Frontal cortex (tissue), 3 donors: ENCODE measurements at regions not wholly inside any gene's neighbourhood (a gene's known extent, or its start where the extent isn't known, plus 50 kb on each side); places are given as distances from the start of the nearest gene placed in this dataset.

Source experiments
- DNase-seq, 2 donors: peaks; one replicate each; pipeline ENCODE4 v3.0.0; 2012; ENCODE audit warnings: low spot score in 2 of 2
- FAIRE-seq: peaks from 2 replicates; lab custom pipeline; 2012; peaks lifted over from hg19 to GRCh38; lab: Jason Lieb, UNC
- donor health status: control.
- donor health status: control.
- donor health status: control.

- DNase-seq (no peak), FAIRE-seq (no peak)
Observed at GRCh38 chr13:34340534-34340933, 522.6 kb downstream of the RFC3 start.

GRCh38 chr13:34343413-34343940 is 525.5 kb downstream of the RFC3 start:
- FAIRE-seq: no peak
- no peak for DNase-seq

DNA sequence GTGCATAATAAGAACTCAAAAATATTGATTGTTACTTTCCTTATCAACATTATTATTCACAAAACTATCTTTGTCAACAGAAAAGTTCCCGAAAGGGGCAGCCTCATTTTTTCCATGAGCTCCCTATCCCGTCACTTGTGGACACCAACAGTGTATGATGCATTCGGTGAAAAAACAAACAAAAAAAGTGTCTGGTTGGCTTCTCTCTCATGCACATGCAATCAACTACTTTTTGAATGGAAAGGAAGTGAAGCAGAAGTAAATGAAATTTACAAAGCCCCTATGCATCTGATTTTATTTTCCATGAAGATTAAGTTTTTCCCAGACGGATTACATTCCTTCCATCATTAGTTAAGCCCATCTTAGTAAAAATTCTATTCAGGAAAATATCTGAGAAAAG is 526.9 kb downstream of the RFC3 start:
- DNase-seq (no peak), FAIRE-seq (no peak)

GRCh38 chr13:34345258-34345965 is 527.5 kb downstream of the RFC3 start:
- DNase-seq: no peak
- no peak for FAIRE-seq

DNA sequence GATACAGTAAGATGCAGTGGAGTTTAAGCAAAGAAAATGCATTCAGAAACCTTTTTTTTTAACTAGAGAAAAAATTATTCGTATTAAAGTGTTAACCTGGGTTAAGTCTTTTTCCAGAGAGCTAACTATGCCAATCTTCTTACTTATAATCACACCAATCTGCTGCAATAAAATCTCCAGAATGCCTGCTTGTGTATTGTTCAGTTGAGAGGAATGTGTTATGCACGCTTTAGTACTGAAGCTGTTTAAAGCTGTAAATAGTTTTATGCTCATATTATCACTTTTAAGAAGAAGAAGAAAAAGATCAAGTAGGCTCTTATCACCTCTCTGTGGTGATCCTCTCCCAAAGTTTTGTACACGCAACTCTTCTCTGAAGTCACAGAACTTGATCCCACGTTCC is 528.7 kb downstream of the RFC3 start:
- FAIRE-seq: no peak
- no peak for DNase-seq

- FAIRE-seq: no peak
- DNase-seq: no peak
Observed at GRCh38 chr13:34347784-34348573, 530.0 kb downstream of the RFC3 start.

- FAIRE-seq (no peak), DNase-seq (no peak)
Observed at GRCh38 chr13:34349091-34349722, 531.3 kb downstream of the RFC3 start.

DNA sequence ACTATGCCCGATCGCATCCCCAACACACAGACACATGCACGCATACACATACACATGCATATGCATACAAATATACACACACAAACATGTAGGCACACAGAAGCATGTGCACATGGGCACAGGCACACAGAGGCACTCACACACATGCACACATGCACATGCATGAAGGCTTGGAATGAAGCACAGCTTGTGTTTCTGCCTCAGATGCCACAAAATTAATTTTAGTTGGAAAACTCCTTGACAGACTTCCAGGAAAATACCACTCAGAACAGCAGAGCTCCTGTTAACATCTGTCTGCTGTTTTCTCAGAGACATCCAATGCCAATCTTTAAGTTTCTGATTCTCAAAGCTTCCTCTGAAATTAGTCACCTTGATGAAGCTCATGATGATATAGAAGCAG is 532.7 kb downstream of the RFC3 start:
- no peak for FAIRE-seq
- no peak for DNase-seq

DNA sequence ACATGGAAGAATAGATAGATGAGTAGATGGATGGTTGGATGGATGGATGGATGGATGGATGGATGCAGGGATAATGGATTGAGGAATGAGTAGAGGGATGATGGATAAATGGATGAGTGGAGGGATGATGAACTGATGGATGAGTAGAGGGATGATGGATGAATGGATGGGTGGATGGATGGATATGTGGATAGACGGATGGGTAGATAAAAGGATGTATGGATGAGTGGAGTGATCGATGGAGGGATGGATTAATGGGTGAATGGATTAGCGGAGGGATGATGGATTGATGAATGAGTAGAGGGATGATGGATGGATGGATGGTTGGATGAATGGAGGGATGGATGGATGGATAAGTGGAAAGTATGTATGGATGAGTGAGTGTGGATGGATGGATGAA is 533.2 kb downstream of the RFC3 start:
- DNase-seq (no peak), FAIRE-seq (no peak)

DNA sequence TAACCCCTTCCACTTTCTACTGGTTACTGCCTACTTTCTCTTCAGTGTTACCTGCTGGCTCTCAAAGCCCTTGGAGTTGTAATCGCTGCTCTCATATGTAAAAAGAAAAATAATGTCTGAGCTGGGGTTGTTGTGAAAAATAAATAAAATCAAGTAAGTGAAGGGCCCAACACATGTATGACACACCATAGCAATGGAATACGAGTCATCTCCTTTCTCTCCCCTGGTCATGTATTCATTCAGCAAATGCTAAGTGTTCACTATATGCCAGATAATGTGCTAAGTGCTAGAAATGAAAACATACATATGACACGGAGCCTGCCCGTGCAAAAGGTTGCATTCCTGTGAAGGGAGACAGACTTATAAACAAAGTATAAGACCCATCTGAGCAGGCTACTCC is 535.0 kb downstream of the RFC3 start:
- no peak for DNase-seq
- FAIRE-seq: no peak

GRCh38 chr13:34356686-34357434 is 538.9 kb downstream of the RFC3 start:
- no peak for DNase-seq
- no peak for FAIRE-seq

- DNase-seq (no peak), FAIRE-seq (no peak)
Observed at GRCh38 chr13:34357435-34358232, 539.7 kb downstream of the RFC3 start.

- FAIRE-seq (no peak), DNase-seq (no peak)
Observed at GRCh38 chr13:34358811-34359513, 541.0 kb downstream of the RFC3 start.

- DNase-seq: no peak
- no peak for FAIRE-seq
Observed at GRCh38 chr13:34360702-34361101, 542.8 kb downstream of the RFC3 start.

DNA sequence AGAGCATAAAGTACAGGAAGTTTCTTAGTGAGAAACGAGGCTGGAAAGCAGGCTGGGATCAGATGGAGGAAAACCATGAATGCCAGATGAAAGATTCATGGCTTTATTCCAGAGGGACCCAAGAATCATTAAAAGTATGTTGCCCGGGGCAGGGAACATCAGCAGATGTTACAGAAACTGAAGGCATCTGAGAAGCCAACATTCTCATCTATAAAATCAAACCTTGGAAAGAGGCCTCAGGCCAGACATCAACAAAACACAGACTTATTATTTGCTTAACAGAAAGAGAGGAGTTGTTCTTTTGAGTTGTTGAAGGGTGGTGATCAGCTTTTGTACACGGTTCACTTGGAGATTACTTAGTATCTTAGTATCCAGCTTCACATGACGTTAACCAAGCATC is 543.6 kb downstream of the RFC3 start:
- no peak for DNase-seq
- no peak for FAIRE-seq

GRCh38 chr13:34363266-34363665 is 545.3 kb downstream of the RFC3 start:
- FAIRE-seq (no peak), DNase-seq (no peak)

DNA sequence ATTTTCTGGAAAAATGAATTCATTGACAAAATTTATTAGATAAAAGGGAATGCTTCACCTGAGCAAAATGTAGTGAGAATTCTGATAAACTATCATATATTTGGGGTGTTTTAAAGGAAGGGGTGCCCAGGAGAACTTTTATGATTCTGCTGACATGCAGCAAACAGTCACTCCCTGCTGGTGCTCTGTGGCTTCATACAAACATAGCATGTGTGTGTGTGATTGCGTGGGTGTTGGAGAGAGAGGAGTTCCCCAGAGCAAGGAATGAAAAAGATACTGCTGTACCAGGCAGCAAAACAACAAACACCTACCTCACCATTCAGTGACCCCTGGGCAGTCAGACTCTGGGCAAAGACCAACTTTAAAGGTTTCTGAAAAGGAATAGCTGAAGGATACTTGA is 546.7 kb downstream of the RFC3 start:
- DNase-seq (no peak), FAIRE-seq (no peak)

DNA sequence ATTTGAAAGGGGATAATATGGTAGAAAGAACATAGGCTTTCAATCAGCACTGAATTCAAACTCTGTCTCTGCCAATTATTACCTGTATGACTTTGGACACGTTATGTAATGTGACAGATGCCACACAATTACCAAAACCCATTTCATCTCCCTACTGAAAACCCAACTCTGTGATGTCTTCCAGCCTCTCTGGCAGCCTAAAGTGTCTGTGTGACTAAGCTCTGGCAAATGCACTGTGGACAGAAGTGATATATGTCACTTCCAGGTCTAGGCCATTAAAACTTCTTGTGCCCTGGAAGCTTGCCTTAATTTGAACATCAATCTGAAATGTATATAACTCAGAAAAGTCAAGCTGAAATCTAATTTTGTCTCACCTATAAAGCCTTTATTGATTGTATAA is 552.0 kb downstream of the RFC3 start:
- no peak for DNase-seq
- no peak for FAIRE-seq

DNA sequence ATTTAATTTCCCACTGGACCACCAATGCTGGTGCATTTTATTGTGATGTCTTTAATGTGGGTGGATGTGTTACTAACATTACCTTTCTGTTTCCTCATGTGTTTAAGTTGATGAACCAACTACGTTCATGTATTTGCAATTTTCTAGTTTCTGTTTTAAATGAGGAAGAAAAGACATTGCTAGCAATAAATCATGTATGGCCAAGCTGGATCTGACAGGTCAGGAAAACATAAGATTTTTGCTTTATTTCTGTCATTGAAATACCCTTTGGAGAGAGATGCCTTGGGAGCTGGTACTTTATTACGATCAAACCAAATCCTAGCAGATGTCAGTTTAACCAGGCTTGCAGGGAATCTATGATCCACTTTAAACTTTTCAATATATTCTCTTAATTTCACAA is 553.2 kb downstream of the RFC3 start:
- FAIRE-seq: no peak
- DNase-seq: no peak
